ENCODE measurements at regions not wholly inside any gene's neighbourhood (a gene's known extent, or its start where the extent isn't known, plus 50 kb on each side); places are given as distances from the start of the nearest gene placed in this dataset.

DNA sequence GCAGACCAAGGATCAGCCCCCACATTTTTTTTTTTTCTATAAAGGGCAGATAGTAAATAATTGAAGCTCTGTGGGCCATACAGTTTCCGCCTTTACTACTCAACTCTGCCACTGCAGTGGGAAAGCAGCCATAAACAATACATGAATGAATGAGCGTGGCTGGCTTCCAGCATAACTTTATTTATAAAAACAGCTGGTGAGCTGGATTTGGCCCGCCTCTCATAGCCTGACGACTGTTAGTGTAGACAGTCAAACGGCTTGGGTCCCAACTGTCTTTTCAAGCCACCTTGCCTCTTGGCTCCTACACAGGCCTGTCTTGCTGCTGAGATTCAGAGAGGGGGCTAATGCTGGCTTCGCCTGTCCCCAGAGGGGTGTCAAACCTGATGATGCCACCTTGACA, 169.8 kb upstream of the GPR26 start:
- DNase-seq (ENCODE audit: low read depth), result no peak

DNA sequence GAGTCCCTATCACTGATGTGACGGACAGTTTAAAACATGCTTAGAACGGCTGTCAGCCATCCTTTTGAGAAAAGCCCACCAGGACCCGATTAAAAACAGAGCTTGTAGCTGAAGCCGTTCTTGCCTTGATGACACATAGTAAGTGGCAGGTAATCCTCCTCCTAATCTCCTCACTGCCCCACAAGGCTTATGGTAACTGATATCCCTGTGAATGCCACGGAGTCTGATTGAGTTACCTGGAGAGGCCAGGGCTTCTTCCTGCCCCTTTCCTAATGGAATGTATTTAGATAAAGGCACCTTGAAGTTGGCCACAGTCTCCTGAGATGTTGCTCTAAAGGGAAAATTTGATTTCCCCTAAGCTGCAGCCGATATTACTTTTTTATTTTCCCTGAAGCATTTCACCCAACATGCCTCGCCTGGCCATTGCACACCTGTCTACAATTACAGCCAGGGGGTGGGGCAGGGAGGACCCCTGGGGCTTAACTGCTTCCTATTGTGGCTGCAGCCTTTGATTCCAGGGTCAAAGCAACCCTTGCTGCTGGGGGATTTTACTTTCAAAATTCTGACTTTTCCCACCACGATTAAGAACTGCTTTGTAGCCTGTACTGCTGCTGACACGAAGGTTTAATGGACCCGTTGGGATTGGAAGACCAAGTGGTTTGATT, 169.0 kb upstream of the GPR26 start:
- no peak for DNase-seq (ENCODE audit: low read depth)

DNA sequence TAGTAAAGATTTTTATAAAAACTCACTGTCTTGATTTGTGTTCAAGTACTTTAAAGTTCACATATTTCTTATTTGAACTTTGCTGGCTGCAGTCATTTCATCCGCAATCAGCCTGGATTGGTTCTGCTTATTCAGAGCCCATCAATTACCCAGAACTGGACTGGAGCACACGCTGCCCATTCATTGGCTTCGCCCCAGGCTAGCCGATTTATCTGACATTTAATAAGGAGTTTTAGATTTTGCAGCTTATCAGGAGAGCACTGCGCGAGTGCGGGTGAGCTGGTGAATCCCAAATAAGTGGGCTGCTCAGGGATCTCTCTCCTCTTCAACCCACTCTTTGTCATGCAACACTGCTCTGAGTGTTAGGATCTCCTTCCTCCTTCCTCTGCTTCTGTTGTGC, 166.0 kb upstream of the GPR26 start:
- no peak for DNase-seq (ENCODE audit: low read depth)

DNA sequence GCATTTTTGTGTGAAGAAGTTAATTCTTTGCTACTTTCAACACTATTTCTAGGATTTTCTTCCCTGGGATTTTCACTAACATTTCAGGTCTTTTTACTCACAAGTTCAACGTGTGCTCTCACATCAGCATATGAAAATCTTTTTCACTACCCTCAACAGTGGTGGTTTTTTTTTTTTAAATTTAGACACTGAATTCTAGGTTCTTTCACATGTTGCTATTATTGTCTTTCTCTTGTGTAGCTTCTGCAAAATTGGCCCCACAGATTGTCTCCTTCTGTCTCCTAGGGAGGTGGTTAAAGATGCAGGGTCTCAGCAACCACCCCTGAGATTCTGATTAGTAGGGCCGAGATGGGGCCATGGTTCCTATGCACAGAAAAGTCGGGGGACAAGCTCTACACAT, 165.0 kb upstream of the GPR26 start:
- DNase-seq (ENCODE audit: low read depth), result no peak

DNA sequence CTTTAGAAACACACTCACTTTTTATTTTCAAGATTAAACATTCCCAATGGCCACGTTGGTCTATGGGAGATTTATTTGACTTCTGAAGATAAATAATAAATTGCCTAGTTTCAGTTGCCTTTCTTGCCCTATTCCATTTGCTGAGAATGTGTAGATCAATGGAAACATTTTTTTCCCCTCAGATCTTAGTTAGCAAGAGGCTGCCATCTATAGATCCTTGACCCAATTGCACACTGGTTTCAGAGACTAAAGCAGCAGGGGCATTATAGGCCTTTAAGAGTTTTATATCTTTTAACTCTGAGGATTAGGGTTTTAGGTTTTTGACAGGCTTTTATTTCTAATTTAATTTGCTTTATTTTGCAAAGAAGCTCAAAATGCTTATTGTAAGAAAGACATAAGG, 163.2 kb upstream of the GPR26 start:
- DNase-seq (ENCODE audit: low read depth), result no peak

DNA sequence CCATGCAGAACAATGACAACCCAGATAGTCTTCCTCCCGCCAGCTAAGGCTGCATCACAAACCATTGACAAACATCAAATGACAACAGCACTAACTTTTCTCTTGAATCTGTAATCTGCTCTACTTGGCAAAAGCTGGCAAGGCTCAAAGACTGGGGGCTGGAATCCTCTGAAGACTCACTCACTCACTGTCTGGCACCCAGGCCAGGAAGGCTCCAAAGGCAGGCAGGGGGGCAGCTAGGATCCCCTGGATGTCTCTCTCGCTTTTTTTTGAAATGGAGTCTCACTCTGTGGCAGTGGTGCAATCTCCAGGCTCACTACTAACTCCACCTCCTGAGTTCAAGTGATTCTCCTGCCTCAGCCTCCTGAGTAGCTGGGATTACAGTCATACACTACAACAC, 159.7 kb upstream of the GPR26 start:
- DNase-seq (ENCODE audit: low read depth), result no peak

DNA sequence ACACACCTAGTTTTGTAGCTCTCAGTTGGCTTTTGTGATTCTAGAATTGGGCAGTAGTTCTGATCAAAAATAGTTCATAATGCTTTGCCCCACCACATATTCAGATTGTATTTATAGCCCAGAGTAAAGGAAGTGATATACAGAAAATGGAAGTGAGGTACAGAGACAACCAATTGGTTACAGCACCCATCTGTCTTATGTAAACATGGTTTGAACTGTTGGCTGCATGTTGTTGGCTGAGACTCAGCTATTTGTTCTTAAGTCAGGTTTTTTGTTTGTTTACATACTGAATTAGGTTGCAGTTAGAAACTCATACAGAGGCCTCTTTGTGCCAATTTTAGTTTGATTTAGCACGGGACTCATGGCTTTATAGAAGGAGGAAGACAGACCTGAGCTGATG, 158.9 kb upstream of the GPR26 start:
- no peak for DNase-seq (ENCODE audit: low read depth)

DNA sequence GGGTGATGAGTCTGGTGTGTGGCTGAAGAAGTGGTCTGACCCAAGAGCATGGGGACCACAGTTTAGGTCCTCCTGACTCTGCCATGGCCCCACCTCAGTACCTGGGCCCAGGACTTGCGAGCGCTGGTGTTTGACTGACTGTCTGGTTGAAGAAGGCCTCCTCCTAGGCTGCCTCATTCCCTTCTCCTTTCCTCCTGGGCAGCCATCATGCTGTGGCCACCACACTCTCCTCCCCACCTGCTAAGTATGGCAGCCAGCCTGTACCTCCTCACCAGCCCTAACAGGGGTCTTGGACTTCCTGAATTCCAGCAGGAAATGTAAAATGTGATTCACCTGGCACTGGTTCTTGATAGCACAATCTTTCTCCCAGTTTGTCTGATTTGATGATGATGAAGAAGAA, 156.8 kb upstream of the GPR26 start:
- no peak for DNase-seq (ENCODE audit: low read depth)

DNA sequence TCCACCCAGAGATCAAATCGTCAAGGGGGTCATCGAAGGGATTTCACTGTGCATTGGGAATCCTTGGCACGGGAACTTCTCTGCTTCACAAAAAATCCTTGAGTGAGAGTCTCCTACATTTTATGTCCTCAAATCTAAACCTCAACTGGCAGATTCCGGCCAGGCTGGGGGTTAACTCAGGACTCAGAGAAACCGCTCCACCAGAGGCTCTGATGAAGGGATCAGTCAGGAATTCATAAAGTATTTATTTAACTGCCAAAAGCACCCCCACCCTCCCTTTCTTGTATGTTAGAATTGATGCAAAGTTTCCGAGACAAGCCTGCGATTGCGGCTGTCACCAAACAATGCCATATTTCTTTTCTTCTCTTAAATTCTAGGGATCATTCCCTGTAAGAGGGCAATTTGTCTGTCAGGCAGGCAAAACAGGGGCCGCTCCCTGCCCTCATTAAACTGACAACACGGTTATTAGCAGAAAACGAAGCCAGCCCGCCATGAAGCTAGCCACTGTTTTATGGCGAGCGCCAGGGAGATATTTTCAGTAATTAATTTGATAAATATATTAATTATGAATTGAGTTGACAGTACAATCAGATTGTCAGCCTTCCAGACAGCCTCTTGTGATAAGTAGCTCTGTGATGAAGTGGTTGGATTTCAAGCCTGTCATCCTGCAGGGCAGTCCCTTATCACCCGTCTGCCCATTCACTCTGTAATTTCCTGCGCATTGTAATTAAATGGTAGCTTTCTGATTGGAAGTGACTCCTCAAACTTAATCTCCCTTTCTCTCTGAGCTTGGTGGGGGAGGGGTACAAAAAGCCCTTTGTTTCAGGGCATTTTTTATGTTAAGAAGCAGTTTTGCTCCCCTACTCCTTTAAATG, 153.0 kb upstream of the GPR26 start:
- no peak for DNase-seq (ENCODE audit: low read depth)

DNA sequence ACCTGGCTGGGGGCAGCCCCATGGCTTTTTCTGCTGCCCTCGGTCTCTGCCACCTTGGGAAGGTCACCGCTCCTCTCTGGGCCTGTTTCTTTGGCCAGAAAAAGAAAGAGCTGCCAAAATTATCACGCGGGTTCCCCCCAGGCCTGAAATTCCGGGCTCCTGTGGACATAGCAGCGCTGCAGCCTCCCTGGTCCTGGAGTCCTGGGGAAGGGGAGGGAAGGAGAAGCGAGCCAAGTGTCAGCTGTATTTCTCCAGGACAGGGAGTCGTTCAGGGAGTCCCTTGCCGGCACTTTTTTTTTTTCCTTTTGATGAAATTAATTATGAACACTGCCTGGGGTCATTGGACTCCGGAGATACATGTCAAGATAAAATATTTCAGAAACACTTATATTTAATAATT, 152.3 kb upstream of the GPR26 start:
- no peak for DNase-seq (ENCODE audit: low read depth)

DNA sequence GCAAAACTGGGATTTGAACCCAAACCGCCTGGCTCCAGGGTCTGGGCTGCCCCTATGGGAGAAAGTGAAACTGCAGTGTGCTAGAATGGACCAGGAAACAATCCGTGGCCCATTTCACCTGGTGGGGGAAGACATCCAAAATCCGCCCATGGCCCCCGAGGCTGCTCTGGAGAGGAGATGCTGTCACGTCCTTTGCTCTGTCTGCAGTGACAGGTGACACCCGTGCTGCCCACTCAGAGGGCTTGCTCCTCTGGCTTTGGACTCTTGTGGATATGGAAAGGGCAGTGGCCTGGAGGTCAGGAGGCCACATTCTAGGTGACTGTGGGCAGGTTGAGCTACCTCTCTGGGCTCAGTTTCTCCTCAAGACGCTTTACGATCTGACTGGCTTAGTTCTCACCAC, 151.2 kb upstream of the GPR26 start:
- no peak for DNase-seq (ENCODE audit: low read depth)

DNA sequence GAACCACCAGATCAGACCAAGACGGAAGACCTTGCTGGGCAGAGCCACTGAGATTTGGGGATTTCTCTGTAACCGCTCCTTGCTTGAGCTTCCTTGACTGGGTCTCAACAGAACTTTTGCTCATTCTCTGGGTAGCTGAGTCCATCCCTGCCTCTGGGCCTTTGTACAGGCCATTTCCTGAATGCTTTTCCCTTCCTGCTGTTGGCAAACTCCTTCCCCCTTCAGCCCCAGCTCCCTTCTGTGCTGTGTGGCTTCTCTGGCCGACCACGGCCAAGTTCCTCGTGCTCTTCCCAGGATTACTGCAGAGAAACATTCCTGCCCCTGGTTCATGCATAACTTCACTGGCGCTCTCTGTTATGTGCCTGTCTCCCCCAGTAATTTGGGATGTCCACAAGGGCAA, 150.5 kb upstream of the GPR26 start:
- no peak for DNase-seq (ENCODE audit: low read depth)

DNA sequence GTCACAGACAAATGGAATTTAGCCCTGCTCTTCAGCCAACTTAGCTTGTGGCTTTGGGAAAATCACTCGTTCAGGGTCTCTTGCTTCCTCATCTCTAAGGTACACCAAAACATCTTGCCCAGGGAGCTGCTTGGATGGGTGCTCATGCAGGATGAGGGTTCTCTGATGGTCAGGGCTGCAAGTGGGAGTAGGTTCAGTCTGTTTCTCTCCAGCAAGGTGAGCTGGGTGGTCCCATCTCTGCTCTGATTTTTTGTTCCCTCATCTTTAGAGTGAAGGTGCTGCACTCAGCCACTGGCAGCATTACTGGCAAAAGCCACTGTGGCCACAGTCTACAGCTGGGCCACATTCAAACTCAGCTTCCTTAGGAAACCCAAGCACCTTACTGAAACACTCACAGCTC, 149.9 kb upstream of the GPR26 start:
- no peak for DNase-seq (ENCODE audit: low read depth)

DNA sequence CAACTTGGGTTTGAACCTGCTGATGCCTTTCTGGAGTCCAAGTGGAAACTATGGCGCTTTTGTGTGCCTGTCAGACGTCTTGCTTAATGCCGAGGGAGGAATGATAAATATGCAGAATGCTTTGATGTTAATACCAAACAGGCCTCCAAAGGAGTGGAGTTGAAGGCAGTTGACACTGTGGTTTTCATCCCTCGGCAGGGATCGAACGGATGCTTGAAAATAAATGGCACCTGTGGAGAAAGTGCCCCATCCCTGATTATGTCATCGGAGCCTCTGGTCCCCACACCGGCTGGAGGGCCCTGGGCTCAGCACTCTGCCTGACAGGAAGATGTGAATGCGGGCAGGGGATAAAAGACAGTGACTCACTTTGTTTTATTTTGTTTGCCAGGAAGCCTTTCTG, 148.7 kb upstream of the GPR26 start:
- no peak for DNase-seq (ENCODE audit: low read depth)

DNA sequence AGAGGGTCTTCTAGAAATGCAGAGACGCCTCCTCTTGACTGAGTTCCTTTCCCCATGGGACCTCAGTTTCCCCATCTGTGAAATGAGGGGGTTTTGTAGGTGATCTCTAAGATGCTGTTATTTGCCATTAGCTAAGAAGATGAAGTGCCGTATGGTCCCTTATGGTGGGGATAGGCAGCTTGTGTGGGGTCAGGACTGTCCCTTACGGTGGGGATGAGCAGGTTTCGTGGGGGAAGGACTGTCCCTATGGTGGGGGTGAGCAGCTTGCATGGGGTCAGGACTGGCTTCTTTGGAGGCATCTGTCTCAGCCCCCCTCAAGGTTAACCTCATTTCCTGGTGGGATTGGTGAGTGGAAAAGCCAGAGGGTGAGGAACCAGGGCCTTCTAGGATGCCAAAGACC, 148.3 kb upstream of the GPR26 start:
- no peak for DNase-seq (ENCODE audit: low read depth)

DNA sequence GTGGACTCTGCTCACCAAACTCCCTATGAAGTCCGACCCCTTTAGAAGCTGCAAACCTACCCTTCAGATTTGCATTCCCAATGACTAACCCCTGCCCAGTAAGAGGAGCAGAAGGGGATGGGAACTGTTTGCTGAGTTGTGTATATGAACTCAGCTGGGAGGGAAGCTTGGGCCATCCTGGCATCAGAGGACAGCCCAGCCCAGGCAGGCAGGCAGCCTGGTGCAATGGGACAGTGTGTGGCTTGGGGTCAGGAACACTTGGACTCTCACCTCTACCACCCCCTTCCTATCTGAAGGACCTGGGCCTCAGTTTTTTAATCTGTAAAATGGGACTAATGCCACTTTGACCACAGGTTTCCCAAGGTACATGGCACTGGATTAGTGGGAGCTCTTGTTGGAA, 147.4 kb upstream of the GPR26 start:
- DNase-seq (ENCODE audit: low read depth), result no peak

DNA sequence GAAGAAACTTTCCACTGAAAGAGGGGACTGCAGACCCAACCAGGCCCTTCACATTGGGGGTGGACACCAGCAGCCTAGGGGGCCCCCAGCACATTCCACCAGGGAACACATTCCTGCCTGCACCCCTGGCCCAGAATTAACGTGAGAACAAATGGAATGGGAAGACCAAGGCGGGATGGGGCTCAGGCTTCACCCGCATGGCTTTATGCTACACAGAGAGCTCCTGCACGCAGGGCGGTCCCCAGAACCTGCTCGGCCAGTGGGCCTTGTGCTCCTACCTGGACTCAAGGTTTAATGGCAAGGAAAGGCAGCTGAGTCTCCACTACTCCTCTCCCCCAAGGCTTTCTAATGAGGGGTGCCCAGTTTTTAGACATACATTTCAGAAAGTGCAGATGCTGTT, 146.3 kb upstream of the GPR26 start:
- DNase-seq (ENCODE audit: low read depth), result no peak

DNA sequence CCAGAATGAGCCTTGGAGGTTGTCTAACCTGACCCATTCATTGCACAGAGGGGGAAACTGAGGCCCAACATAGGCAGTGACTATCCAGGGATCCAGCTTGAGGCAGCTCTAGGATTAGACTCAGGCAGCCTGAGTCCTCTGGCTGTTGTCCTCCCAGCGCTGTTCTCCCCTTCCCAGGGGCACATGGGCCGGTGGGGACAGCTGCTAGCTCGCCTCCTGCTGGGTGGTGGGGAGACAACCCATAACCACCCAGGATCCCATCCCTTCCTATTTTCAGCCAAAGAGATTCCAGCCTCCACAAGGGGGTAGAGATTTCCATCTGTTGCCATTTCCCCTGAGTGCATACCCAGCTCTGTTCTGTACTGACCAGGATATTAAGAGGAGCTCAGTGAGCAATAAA, 145.1 kb upstream of the GPR26 start:
- no peak for DNase-seq (ENCODE audit: low read depth)

DNA sequence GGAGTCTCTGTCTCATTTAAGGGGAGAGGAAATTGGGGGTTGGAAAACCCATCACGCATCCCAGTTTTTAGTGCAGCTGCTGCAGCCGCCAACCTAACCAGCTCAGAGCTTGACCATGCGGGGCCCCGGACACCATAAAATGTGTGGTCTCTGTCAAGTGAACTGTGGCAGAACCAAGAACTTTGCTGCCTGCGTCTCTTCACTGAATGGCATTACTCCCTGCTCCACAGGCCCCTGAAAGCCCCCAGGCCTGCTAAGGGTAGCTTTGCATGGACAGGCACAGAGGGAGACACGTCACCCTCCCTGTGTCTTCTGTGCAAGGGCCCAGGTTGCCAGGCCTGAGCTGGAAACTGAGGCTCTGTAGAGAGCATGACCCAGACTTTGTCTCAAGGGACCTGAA, 144.6 kb upstream of the GPR26 start:
- no peak for DNase-seq (ENCODE audit: low read depth)

DNA sequence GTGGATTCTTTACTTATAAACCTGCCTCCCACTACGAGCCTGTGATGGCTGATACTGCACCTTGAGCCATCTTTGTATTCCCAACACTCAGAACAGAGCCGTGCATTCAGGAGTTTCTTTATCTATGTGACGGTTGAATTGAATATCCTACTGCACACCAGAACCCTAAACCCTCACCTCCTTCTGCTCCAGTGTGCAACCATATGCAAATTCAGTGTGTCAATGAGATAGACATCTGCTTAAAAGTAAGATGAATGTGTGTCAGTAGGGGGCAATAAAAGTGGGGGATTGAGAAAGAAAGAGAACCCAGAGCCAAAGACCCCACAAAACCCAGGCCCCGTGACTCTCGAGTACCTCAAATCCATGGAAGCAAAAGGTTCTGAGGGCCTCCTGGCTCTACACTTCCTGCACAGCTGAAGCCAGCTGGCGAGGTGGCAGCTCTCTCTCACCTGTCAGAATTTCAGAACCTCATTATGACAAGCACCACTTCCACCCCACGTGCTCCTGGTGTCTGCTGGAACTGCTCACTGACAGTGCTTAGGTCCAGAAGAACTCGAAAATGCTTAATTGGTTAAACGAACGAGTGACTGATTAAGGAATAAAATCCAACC, 143.3 kb upstream of the GPR26 start:
- DNase-seq (ENCODE audit: low read depth), result no peak

DNA sequence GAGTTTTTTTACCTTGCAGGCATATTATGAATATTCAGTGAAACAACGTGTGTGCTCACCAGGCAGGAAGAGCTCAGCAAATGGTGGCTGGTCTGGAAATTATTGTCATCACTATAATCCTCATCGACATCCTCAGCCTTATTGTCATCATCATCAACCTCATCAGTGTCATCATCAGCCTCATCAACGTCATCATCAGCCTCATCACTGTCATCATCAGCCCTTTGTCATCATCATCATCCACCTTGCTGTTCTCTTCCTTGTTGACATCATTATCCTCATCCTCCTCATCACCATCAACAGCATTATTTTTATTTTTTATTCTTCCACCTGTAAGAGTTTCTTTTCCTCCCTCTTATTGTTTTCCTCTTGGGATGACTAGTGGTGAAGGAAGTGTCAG, 142.3 kb upstream of the GPR26 start:
- no peak for DNase-seq (ENCODE audit: low read depth)

DNA sequence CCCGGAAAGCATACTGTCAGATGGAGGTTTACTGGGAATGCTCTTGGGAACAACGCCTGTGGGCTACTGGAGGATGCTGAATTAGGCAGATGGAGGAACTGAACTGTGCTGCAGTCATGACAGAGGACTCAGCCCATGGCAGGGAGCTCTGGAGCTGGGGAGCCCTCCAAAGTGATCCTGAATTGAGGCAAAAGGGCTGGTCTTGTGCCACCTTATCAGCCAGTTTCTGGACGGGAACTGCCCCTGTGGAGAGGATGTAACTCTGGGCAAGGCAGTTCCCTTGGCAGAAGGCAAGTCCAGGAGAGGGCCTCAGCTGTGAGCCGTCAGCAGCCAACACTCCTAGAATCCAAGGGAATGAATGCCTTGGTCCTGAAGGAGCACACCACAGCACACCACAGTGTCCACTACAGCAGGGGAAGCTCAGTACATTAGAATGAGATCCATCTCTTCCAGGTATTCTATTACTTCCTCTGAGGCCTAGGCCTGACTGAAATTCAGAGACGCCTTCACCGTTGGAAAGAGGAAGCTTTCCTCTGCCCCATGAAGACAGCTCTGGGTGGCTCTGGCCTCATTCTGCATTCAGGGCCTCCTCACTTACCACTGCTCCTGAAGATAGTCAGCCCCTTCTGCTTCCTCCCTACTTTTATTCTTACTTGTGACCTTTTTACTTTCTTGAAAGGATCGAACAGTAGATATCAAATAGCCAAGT, 139.6 kb upstream of the GPR26 start:
- no peak for DNase-seq (ENCODE audit: low read depth)

DNA sequence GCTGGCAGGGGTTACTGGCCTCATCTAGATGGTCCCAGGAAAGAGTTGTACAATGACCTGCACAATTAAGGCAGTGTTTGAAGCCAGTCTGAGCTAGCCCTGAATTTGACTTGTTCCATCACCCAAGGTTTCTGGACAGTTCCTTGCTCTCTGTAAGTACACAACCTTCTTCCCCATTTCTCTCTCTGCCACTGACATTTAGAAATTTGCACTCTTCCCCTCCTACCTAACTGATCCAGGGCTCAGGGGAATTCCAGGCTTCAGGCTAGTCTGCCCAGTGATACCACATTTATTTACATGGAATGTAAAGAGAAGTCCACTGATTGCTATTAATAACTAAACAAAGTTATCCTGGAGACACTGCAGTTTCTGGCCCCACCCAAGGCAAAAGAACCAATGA, 139.0 kb upstream of the GPR26 start:
- no peak for DNase-seq (ENCODE audit: low read depth)

Data from iris pigment epithelial cell (primary cell).